H1 (cell line): ENCODE measurements at regions not wholly inside any gene's neighbourhood (a gene's known extent, or its start where the extent isn't known, plus 50 kb on each side); places are given as distances from the start of the nearest gene placed in this dataset.

Source experiments
- CTCF ChIA-PET: fragments of 300-600 bp; sonication (Branson Sonifier 250); formaldehyde crosslinking; loops from one replicate; lab custom pipeline; 2021; ENCODE audit not compliant: partially characterized antibody; lab: Charles Lee
- POLR2A ChIA-PET: fragments of 300-600 bp; sonication (Branson Sonifier 250); formaldehyde crosslinking; loops from one replicate; lab custom pipeline; 2021; ENCODE audit warnings: inconsistent platforms; ENCODE audit not compliant: partially characterized antibody; lab: Charles Lee
- DNase-seq, 2 experiments: peaks; one replicate each; pipeline versions ENCODE4 v3.0.0 to v3.0.0-alpha.2; 2010 to 2022; ENCODE audit warnings: low spot score in 2 of 2, low read depth in 1 of 2, mixed read lengths in 1 of 2
- FAIRE-seq: peaks from 2 replicates; lab custom pipeline; 2011; peaks lifted over from hg19 to GRCh38; lab: Jason Lieb, UNC
- H2AFZ ChIP-seq: 2 replicates; pipeline ENCODE4 v1.8.1; 2012; ENCODE audit warnings: low read length, inconsistent platforms
- H2AK5ac ChIP-seq: 2 replicates; pipeline ENCODE4 v1.6.1; 2013; ENCODE audit warnings: low read depth, low read length
- H2BK120ac ChIP-seq: replicated peaks from 2 replicates; pipeline ENCODE3; 2013; ENCODE audit warnings: low read depth, low read length, inconsistent platforms
- H2BK12ac ChIP-seq: 2 replicates; pipeline ENCODE4 v1.6.1; 2013; ENCODE audit warnings: low read depth, low read length
- H2BK15ac ChIP-seq: 2 replicates; pipeline ENCODE4 v1.6.1; 2013; ENCODE audit warnings: low read length
- H2BK20ac ChIP-seq: 2 replicates; pipeline ENCODE4 v1.6.1; 2013; ENCODE audit warnings: low read length
- H2BK5ac ChIP-seq: 2 replicates; pipeline ENCODE4 v1.6.1; 2013; ENCODE audit warnings: low read depth, low read length
- H3K14ac ChIP-seq: 2 replicates; pipeline ENCODE4 v1.6.1; 2013; ENCODE audit warnings: inconsistent platforms; ENCODE audit not compliant: insufficient read length
- H3K18ac ChIP-seq: 2 replicates; pipeline ENCODE4 v1.6.1; 2013; ENCODE audit warnings: low read length; ENCODE audit errors: extremely low read depth
- H3K23ac ChIP-seq: 2 replicates; pipeline ENCODE4 v1.6.1; 2013; ENCODE audit warnings: inconsistent platforms; ENCODE audit not compliant: insufficient read length
- H3K23me2 ChIP-seq: 2 replicates; pipeline ENCODE4 v1.6.1; 2013; ENCODE audit warnings: low read depth, low read length
- H3K27ac ChIP-seq: 2 replicates; pipeline ENCODE4 v1.6.1; 2011; ENCODE audit warnings: low read depth, low read length, inconsistent platforms
- H3K27me3 ChIP-seq, 4 experiments: replicated peaks in 1 of 4; 1 replicate in 1 of 4; 2 replicates in 3 of 4; pipeline versions ENCODE4 v1.6.1 to v1.8.1; 2011 to 2013; ENCODE audit warnings: low read length in 3 of 4, mild to moderate bottlenecking in 3 of 4, inconsistent platforms in 2 of 4, mixed read lengths in 2 of 4, moderate library complexity in 1 of 4; ENCODE audit not compliant: control insufficient read depth in 3 of 4, insufficient read depth in 3 of 4; ENCODE audit errors: extremely low read depth in 1 of 4
- H3K36me3 ChIP-seq, 4 experiments: 2 replicates each; pipeline versions ENCODE4 v1.6.1 to v1.8.1; 2011 to 2013; ENCODE audit warnings: mild to moderate bottlenecking in 4 of 4, low read length in 3 of 4, moderate library complexity in 2 of 4, control low read depth in 1 of 4, inconsistent platforms in 1 of 4; ENCODE audit not compliant: insufficient read depth in 4 of 4, control insufficient read depth in 2 of 4
- H3K4ac ChIP-seq: replicated peaks from 2 replicates; pipeline ENCODE3; 2013; ENCODE audit warnings: low read length, low read depth, mixed read lengths, inconsistent platforms; ENCODE audit not compliant: insufficient read length
- H3K4me1 ChIP-seq, 4 experiments: replicated peaks in 1 of 4; 1 replicate in 1 of 4; 2 replicates in 3 of 4; pipeline versions ENCODE4 v1.6.1 to v1.8.1; 2011 to 2013; ENCODE audit warnings: low read length in 3 of 4, inconsistent platforms in 2 of 4, mixed read lengths in 1 of 4; ENCODE audit not compliant: insufficient read depth in 4 of 4, control insufficient read depth in 3 of 4
- H3K4me2 ChIP-seq, 2 experiments: 2 replicates each; pipeline versions ENCODE4 v1.6.1 to v1.8.1; 2011 to 2013; ENCODE audit warnings: low read depth in 2 of 2, low read length in 2 of 2, control low read depth in 1 of 2, inconsistent platforms in 1 of 2, mild to moderate bottlenecking in 1 of 2; ENCODE audit not compliant: insufficient read depth in 1 of 2
- H3K4me3 ChIP-seq, 4 experiments: fragments of 200-600, 300-600 bp in 1 of 4; sonication (generic), shearing (Covaris generic), sonication (Bioruptor Twin) in 1 of 4; 2 replicates each; pipeline versions ENCODE4 v1.5.1 to v1.8.1; 2011 to 2016; ENCODE audit warnings: low read length in 4 of 4, low read depth in 3 of 4, control low read depth in 2 of 4, inconsistent platforms in 2 of 4, mild to moderate bottlenecking in 2 of 4, mixed read lengths in 1 of 4, moderate library complexity in 1 of 4; ENCODE audit not compliant: insufficient read depth in 2 of 4; ENCODE audit errors: extremely low read depth in 1 of 4
- H3K56ac ChIP-seq: replicated peaks from 2 replicates; pipeline ENCODE3; 2013; ENCODE audit warnings: low read depth, mild to moderate bottlenecking, mixed read lengths, low read length, inconsistent platforms; ENCODE audit not compliant: insufficient read length
- H3K79me1 ChIP-seq: 2 replicates; pipeline ENCODE4 v1.6.1; 2013; ENCODE audit warnings: low read depth, low read length, control low read depth
- H3K79me2 ChIP-seq, 2 experiments: 2 replicates each; pipeline versions ENCODE4 v1.6.1 to v1.8.1; 2012 to 2013; ENCODE audit warnings: low read length in 2 of 2, mild to moderate bottlenecking in 2 of 2, inconsistent platforms in 1 of 2; ENCODE audit not compliant: insufficient read depth in 2 of 2, control insufficient read depth in 1 of 2
- H3K9ac ChIP-seq, 4 experiments: replicated peaks in 1 of 4; 1 replicate in 1 of 4; 2 replicates in 3 of 4; pipeline versions ENCODE4 v1.6.1 to v1.8.1; 2011 to 2013; ENCODE audit warnings: low read depth in 3 of 4, low read length in 3 of 4, control low read depth in 2 of 4, mild to moderate bottlenecking in 2 of 4, moderate library complexity in 2 of 4, inconsistent platforms in 1 of 4; ENCODE audit errors: extremely low read depth in 1 of 4
- H3K9me3 ChIP-seq, 2 experiments: 2 replicates each; pipeline versions ENCODE4 v1.6.1 to v1.8.1; 2012 to 2013; ENCODE audit warnings: mild to moderate bottlenecking in 2 of 2, moderate library complexity in 2 of 2, control low read depth in 1 of 2, inconsistent platforms in 1 of 2, low read depth in 1 of 2, low read length in 1 of 2, mixed read lengths in 1 of 2; ENCODE audit not compliant: insufficient read depth in 2 of 2
- H4K20me1 ChIP-seq, 2 experiments: replicated peaks in 1 of 2; 2 replicates each; pipeline versions ENCODE3 to v1.8.1; 2011 to 2013; ENCODE audit warnings: inconsistent platforms in 2 of 2, low read length in 2 of 2, mild to moderate bottlenecking in 1 of 2; ENCODE audit not compliant: insufficient read depth in 2 of 2, control insufficient read depth in 1 of 2
- H4K5ac ChIP-seq: 2 replicates; pipeline ENCODE4 v1.6.1; 2013; ENCODE audit warnings: low read length, low read depth, mixed read lengths, inconsistent platforms; ENCODE audit not compliant: insufficient read length
- H4K8ac ChIP-seq: 2 replicates; pipeline ENCODE4 v1.8.0; 2013; ENCODE audit warnings: mild to moderate bottlenecking, moderate library complexity, low read length, inconsistent platforms; ENCODE audit not compliant: insufficient read depth; ENCODE audit errors: extremely low read depth
- H4K91ac ChIP-seq: replicated peaks from 2 replicates; pipeline ENCODE3; 2013; ENCODE audit warnings: low read length, mixed read lengths, inconsistent platforms; ENCODE audit not compliant: insufficient read length
- CBX5 ChIP-seq: fragments of 300-800, 300-1000 bp; sonication (generic); IDR thresholded peaks from 2 replicates; pipeline ENCODE4 v1.7.1; 2016; ENCODE audit warnings: antibody characterized with exemption, low read length, low read depth
- CHD1 ChIP-seq: IDR thresholded peaks from 2 replicates; pipeline ENCODE4 v1.6.1; 2012; ENCODE audit warnings: low read depth, low read length, improper control_type of control experiment
- CTBP2 ChIP-seq: IDR thresholded peaks from 2 replicates; pipeline ENCODE4 v1.7.0; 2011; ENCODE audit warnings: borderline replicate concordance, mild to moderate bottlenecking, moderate library complexity, mixed read lengths, low read length; ENCODE audit not compliant: insufficient read depth, insufficient read length
- JUN ChIP-seq: IDR thresholded peaks from 2 replicates; pipeline ENCODE4 v1.6.1; 2011; ENCODE audit warnings: low read depth, mild to moderate bottlenecking, improper control_type of control experiment, low read length
- JUND ChIP-seq: IDR thresholded peaks from 2 replicates; pipeline ENCODE4 v1.6.1; 2011; ENCODE audit warnings: mild to moderate bottlenecking, improper control_type of control experiment, low read length
- NANOG ChIP-seq: IDR thresholded peaks from 2 replicates; pipeline ENCODE4 v1.6.1; 2011; ENCODE audit warnings: low read length, low read depth, mild to moderate bottlenecking, inconsistent platforms; ENCODE audit not compliant: insufficient read depth, poor library complexity, severe bottlenecking
- POLR2A ChIP-seq, 2 experiments: IDR thresholded peaks; 1 replicate in 1 of 2; 2 replicates in 1 of 2; pipeline ENCODE4 v1.6.1; 2011; ENCODE audit warnings: low read depth in 2 of 2, low read length in 2 of 2, mild to moderate bottlenecking in 2 of 2; ENCODE audit errors: control extremely low read depth in 1 of 2
- POU5F1 ChIP-seq: IDR thresholded peaks from 2 replicates; pipeline ENCODE4 v1.6.1; 2011; ENCODE audit warnings: low read depth, mild to moderate bottlenecking, low read length, moderate library complexity
- RAD21 ChIP-seq, 2 experiments: IDR thresholded peaks in 1 of 2; conservative IDR thresholded peaks in 1 of 2; 2 replicates each; pipeline ENCODE4 v1.6.1; 2011; ENCODE audit warnings: low read depth in 2 of 2, low read length in 2 of 2, improper control_type of control experiment in 1 of 2, inconsistent platforms in 1 of 2, mild to moderate bottlenecking in 1 of 2, moderate library complexity in 1 of 2
- RXRA ChIP-seq: IDR thresholded peaks from 2 replicates; pipeline ENCODE4 v1.6.1; 2011; ENCODE audit warnings: low read depth, mild to moderate bottlenecking, low read length, moderate library complexity; ENCODE audit not compliant: insufficient read depth
- SAP30 ChIP-seq: fragments of 300-600 bp; sonication (generic); IDR thresholded peaks from 2 replicates; pipeline ENCODE4 v1.7.1; 2012; ENCODE audit warnings: low read length, moderate library complexity, mild to moderate bottlenecking, inconsistent platforms; ENCODE audit not compliant: insufficient read depth, insufficient replicate concordance
- SRF ChIP-seq: IDR thresholded peaks from 2 replicates; pipeline ENCODE4 v1.6.1; 2011; ENCODE audit warnings: mild to moderate bottlenecking, low read depth, low read length, moderate library complexity
- YY1 ChIP-seq: IDR thresholded peaks from 2 replicates; pipeline ENCODE4 v1.6.1; 2011; ENCODE audit warnings: low read depth, mild to moderate bottlenecking, low read length
- ZNF274 ChIP-seq: IDR thresholded peaks from 2 replicates; pipeline ENCODE4 v1.7.0; 2012; ENCODE audit warnings: low read length, borderline replicate concordance; ENCODE audit errors: extremely low read depth
- WGBS, 2 experiments: shearing (Covaris generic) in 1 of 2; methylation state at CpG; one replicate each; pipeline versions ENCODE4 v1.1.6 to v1.1.7; 2013 to 2015; ENCODE audit warnings: low lambda C conversion rate in 2 of 2, mixed read lengths in 2 of 2, inconsistent platforms in 1 of 2, low coverage in 1 of 2, missing lambda C conversion rate in 1 of 2; ENCODE audit not compliant: insufficient replicate concordance in 2 of 2, insufficient coverage in 1 of 2, insufficient read length in 1 of 2; ENCODE audit errors: extremely low coverage in 1 of 2, missing lambda C conversion rate in 1 of 2; 5-methylcytosine and 5-hydroxymethylcytosine counted together
- TF ChIP-seq, protein P1 (sequence below): IDR thresholded peaks from 2 replicates; pipeline ENCODE4 v1.6.1; 2011; ENCODE audit warnings: low read depth, mild to moderate bottlenecking, low read length; ENCODE audit not compliant: insufficient read depth

DNA sequence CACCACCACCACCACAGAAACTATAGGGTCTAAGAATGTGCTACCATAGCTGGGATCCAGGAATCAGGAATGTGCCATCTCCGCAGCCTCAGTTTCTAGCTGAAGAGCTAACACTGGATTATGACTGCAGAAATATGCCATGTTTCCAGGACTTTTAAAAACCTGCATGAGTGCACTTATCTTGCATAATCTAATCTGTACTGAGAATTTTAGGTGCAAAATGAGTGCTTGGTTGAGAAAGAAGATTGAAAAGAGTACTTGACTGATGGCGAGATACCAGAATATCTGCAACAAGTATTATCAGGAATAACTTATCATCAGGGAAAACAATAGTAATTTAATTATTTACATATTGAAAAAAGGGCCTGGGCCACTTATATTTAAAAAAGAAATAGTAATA lies 97.2 kb upstream of the FAM216B start:
- Histone ChIP-seq H2BK20ac (no peak overlapping the region), H3K4me3 (no peak overlapping the region), H3K27me3 (no peaks in the 10 kb centered on the region), H3K79me1 (no peaks in the 10 kb centered on the region), H3K4me2 (no peak overlapping the region), H4K8ac (no peak overlapping the region), H2BK5ac (no peak overlapping the region), H2BK12ac (no peak overlapping the region), H3K27ac (no peak overlapping the region), H3K56ac (no peak overlapping the region), H2AK5ac (no peak overlapping the region), H3K36me3 (no peaks in the 10 kb centered on the region), H4K20me1 (no peaks in the 10 kb centered on the region), H2AFZ (no peak overlapping the region), H3K23ac (no peak overlapping the region), H3K4me1 (no peaks in the 10 kb centered on the region), H3K9me3 (no peaks in the 10 kb centered on the region), H2BK120ac (no peak overlapping the region), H4K5ac (no peak overlapping the region), H3K79me2 (no peaks in the 10 kb centered on the region), H2BK15ac (no peak overlapping the region), H3K18ac (no peak overlapping the region), H3K9ac (no peak overlapping the region), H3K14ac (no peak overlapping the region), H3K4ac (no peak overlapping the region), H4K91ac (no peak overlapping the region), H3K23me2 (no peaks in the 10 kb centered on the region)
- no peak for FAIRE-seq
- 70% methylated on average over 2 of the region's 2 CpGs; no CpG with 5 or more reads in 1 of the 2 experiments for WGBS, 2 experiments
- CTCF ChIA-PET, result interaction anchor here (0.7 to 0.9 kb wide), 2 partner anchors 8 to 86 kb away, joined by 3 read pairs; no protein-coding TSS in a partner anchor
- no peak for DNase-seq
- POLR2A ChIA-PET, result no interaction called here
- no peak for TF ChIP-seq RAD21 (IDR thresholded peaks at IDR 0.05 in 1 of 2, conservative IDR thresholded peaks at IDR 0.05 in 1 of 2; ENCODE audit: low read depth in 2 of 2, low read length in 2 of 2)
- TF ChIP-seq RXRA, result no peak
- TF ChIP-seq ZNF274, result no peak
- no peak for TF ChIP-seq SAP30
- no peak for TF ChIP-seq CTBP2
- no peak for TF ChIP-seq JUN
- TF ChIP-seq CBX5, result no peak
- no peak for TF ChIP-seq POLR2A (IDR thresholded peaks at IDR 0.05; ENCODE audit: control extremely low read depth in 1 of 2, low read depth in 2 of 2, low read length in 2 of 2)
- no peak for TF ChIP-seq JUND
- no peak for TF ChIP-seq CHD1
- TF ChIP-seq, protein P1, sequence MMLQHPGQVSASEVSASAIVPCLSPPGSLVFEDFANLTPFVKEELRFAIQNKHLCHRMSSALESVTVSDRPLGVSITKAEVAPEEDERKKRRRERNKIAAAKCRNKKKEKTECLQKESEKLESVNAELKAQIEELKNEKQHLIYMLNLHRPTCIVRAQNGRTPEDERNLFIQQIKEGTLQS, result no peak
- no peak for TF ChIP-seq POU5F1
- TF ChIP-seq YY1, result no peak
- no peak for TF ChIP-seq NANOG
- no peak for TF ChIP-seq SRF
